Naive thymus-derived CD8-positive, alpha-beta T cell (primary cell): ENCODE measurements at regions not wholly inside any gene's neighbourhood (a gene's known extent, or its start where the extent isn't known, plus 50 kb on each side); places are given as distances from the start of the nearest gene placed in this dataset.

Source experiments
- ATAC-seq, 2 donors: fragments of 150-1000 bp; cut with Tn5 transposase in 1 of 2; sonication (Bioruptor Pico), chemical (Tn5 transposase) in 1 of 2; 1 replicate in 1 of 2; 2 replicates in 1 of 2; pipeline ENCODE4 v1.10.0; 2021; ENCODE audit warnings: mild to moderate bottlenecking in 2 of 2, moderate library complexity in 2 of 2
- POLR2A ChIA-PET: fragments of 350-600 bp; sonication (Branson Sonifier 250); formaldehyde crosslinking; loops from one replicate; lab custom pipeline; 2021; ENCODE audit warnings: antibody characterized with exemption; lab: Charles Lee
- DNase-seq, 10 donors: peaks; one replicate each; pipeline versions ENCODE4 v3.0.0 to v3.0.0-alpha.2; 2020 to 2022
- H3K27ac Mint-ChIP-seq, 10 donors: one replicate each; pipeline ENCODE4 v1.8.0; 2020 to 2022; ENCODE audit warnings: mild to moderate bottlenecking in 10 of 10, mixed read lengths in 10 of 10, moderate library complexity in 4 of 10, inconsistent platforms in 1 of 10
- H3K27me3 Mint-ChIP-seq, 5 donors: one replicate each; pipeline ENCODE4 v1.8.0; 2021 to 2022; ENCODE audit warnings: mixed read lengths in 5 of 5
- H3K36me3 Mint-ChIP-seq, 3 donors: one replicate each; pipeline ENCODE4 v1.8.0; 2020 to 2022; ENCODE audit warnings: mixed read lengths in 3 of 3, mild to moderate bottlenecking in 2 of 3, inconsistent platforms in 1 of 3
- H3K4me1 Mint-ChIP-seq, 4 donors: one replicate each; pipeline ENCODE4 v1.8.0; 2021 to 2022; ENCODE audit warnings: mixed read lengths in 4 of 4
- H3K4me3 Mint-ChIP-seq, 10 donors: one replicate each; pipeline ENCODE4 v1.8.0; 2020 to 2022; ENCODE audit warnings: mild to moderate bottlenecking in 10 of 10, mixed read lengths in 10 of 10, moderate library complexity in 6 of 10, inconsistent platforms in 1 of 10
- H3K9me3 Mint-ChIP-seq, 9 donors: one replicate each; pipeline ENCODE4 v1.8.0; 2020 to 2022; ENCODE audit warnings: mixed read lengths in 9 of 9, mild to moderate bottlenecking in 3 of 9, inconsistent platforms in 1 of 9, moderate library complexity in 1 of 9

DNA sequence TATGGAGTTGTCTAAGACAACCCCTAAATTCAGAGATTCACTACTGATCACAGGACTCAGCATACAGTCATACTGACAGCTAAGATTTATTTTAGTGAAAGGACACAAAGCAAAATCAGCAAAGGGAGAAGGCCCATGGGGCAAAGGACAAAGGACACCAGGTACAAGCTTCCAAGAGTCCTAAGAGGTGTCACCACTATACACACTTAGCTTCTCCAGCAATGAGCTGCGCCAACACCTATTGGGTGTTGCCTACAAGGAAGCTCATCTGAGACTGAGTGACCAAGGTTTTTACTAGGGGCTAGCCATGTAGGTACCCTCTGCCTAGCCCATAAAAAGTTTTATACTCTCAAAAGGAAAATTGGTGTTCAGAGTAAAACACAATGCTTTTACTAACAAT is 55.4 kb upstream of the PABPC1L2A start:
- H3K27ac Mint-ChIP-seq = no peak overlapping the region
- H3K4me1 Mint-ChIP-seq = no peaks in the 10 kb centered on the region
- H3K36me3 Mint-ChIP-seq = no peaks in the 10 kb centered on the region
- no peak for ATAC-seq
- peaks cover 0 to 3% (median 0%) of the 10 kb centered on the region in 9 donors for H3K9me3 Mint-ChIP-seq
- H3K4me3 Mint-ChIP-seq = no peak overlapping the region
- H3K27me3 Mint-ChIP-seq = peaks cover 0 to 9% (median 4%) of the 10 kb centered on the region in 5 donors
- POLR2A ChIA-PET = interaction anchor here (1.6 kb wide), 1 partner anchor 79 kb away, joined by 4 read pairs; no protein-coding TSS in a partner anchor
- no peak for DNase-seq

DNA sequence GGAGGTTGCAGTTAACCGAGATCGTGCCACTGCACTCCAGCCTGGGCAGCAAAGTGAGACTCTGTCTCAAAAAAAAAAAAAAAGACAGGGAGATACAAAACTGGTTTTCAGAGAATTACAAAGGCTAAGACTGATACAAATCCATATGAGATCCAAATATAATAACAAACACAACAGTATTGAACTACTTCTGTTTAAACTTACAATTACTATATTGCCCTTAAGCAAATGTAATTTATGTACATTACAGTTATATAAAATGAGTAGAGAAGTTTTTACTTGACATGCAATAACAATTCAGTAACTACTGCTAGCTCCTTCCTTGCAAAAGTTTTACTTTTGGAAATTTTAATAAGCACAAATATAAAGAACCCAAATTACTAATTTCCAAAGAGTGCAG is 52.6 kb upstream of the PABPC1L2A start:
- peaks cover 2 to 21% (median 11%) of the 10 kb centered on the region in 5 donors for H3K27me3 Mint-ChIP-seq

GRCh38 chrX:73131276-73131675 is 52.0 kb upstream of the PABPC1L2A start:
- ATAC-seq = no peak
- Mint-ChIP-seq H3K27ac (no peak overlapping the region), H3K27me3 (peaks cover 2 to 21% (median 11%) of the 10 kb centered on the region in 5 donors), H3K36me3 (peaks cover 0 to 5% (median 0%) of the 10 kb centered on the region in 3 donors), H3K4me1 (no peaks in the 10 kb centered on the region), H3K4me3 (no peak overlapping the region), H3K9me3 (peaks cover 0 to 4% (median 0%) of the 10 kb centered on the region in 9 donors)
- POLR2A ChIA-PET = no interaction called here
- no peak for DNase-seq

More for the DNA sequence above, 52.6 kb upstream of the PABPC1L2A start:
- ATAC-seq (no peak), DNase-seq (no peak)
- POLR2A ChIA-PET = no interaction called here
- no peak overlapping the region for H3K4me3 Mint-ChIP-seq
- H3K4me1 Mint-ChIP-seq = no peaks in the 10 kb centered on the region
- no peak overlapping the region for H3K27ac Mint-ChIP-seq
- peaks cover 0 to 4% (median 0%) of the 10 kb centered on the region in 9 donors for H3K9me3 Mint-ChIP-seq
- H3K36me3 Mint-ChIP-seq = peaks cover 0 to 5% (median 0%) of the 10 kb centered on the region in 3 donors
